ENCODE measurements at regions not wholly inside any gene's neighbourhood (a gene's known extent, or its start where the extent isn't known, plus 50 kb on each side); places are given as distances from the start of the nearest gene placed in this dataset.
"Not testable (repeated sequence)": the region's sequence is repeated elsewhere in the genome, so short reads cannot be mapped to it uniquely, and the experiment has no call there.

- no peak for DNase-seq
These were observed 313.9 kb upstream of the GLI3 start for GRCh38 chr7:42550706-42551470.

GRCh38 chr7:42549866-42550485 is 313.0 kb upstream of the GLI3 start:
- DNase-seq = no peak

GRCh38 chr7:42548816-42549611 is 312.0 kb upstream of the GLI3 start:
- no peak for DNase-seq

- no peak for DNase-seq
These were observed 308.2 kb upstream of the GLI3 start for GRCh38 chr7:42545049-42545724.

- no peak for DNase-seq
These were observed 306.9 kb upstream of the GLI3 start for GRCh38 chr7:42543953-42544352.

- not testable (repeated sequence) for DNase-seq
These were observed 305.4 kb upstream of the GLI3 start for GRCh38 chr7:42542446-42542845.

- DNase-seq = no peak
These were observed 297.4 kb upstream of the GLI3 start for GRCh38 chr7:42534441-42534840.

GRCh38 chr7:42527004-42527403 is 290.0 kb upstream of the GLI3 start:
- DNase-seq = no peak

GRCh38 chr7:42522227-42522991 is 285.4 kb upstream of the GLI3 start:
- no peak for DNase-seq

GRCh38 chr7:42511027-42511426 is 274.0 kb upstream of the GLI3 start:
- no peak for DNase-seq

- no peak for DNase-seq
These were observed 269.1 kb upstream of the GLI3 start for GRCh38 chr7:42506097-42506496.

GRCh38 chr7:42502022-42502421 is 265.0 kb upstream of the GLI3 start:
- no peak for DNase-seq

- DNase-seq = no peak
These were observed 258.2 kb upstream of the GLI3 start for GRCh38 chr7:42495256-42495655.

- no peak for DNase-seq
These were observed 257.7 kb upstream of the GLI3 start for GRCh38 chr7:42494736-42495135.

GRCh38 chr7:42494199-42494710 is 257.2 kb upstream of the GLI3 start:
- no peak for DNase-seq

- DNase-seq = no peak
These were observed 256.6 kb upstream of the GLI3 start for GRCh38 chr7:42493436-42494198.

- no peak for DNase-seq
These were observed 255.9 kb upstream of the GLI3 start for GRCh38 chr7:42492920-42493319.

GRCh38 chr7:42491106-42491505 is 254.1 kb upstream of the GLI3 start:
- no peak for DNase-seq

- DNase-seq = no peak
These were observed 252.3 kb upstream of the GLI3 start for GRCh38 chr7:42489299-42489698.

- no peak for DNase-seq
These were observed 248.3 kb upstream of the GLI3 start for GRCh38 chr7:42485301-42485766.

- DNase-seq = no peak
These were observed 246.9 kb upstream of the GLI3 start for GRCh38 chr7:42483886-42484285.
